Left ventricle myocardium inferior (tissue), 1 donor: ENCODE measurements at regions not wholly inside any gene's neighbourhood (a gene's known extent, or its start where the extent isn't known, plus 50 kb on each side); places are given as distances from the start of the nearest gene placed in this dataset.

ENCODE experiments used
- DNase-seq: peaks from one replicate; pipeline ENCODE4 v3.0.0-alpha.2; 2020
- H3K27ac ChIP-seq: fragments of 200-600 bp; replicated peaks from 2 replicates; pipeline ENCODE4 v1.8.0; 2021
- H3K27me3 ChIP-seq: fragments of 200-600 bp; 2 replicates; pipeline ENCODE4 v1.8.0; 2021; ENCODE audit warnings: low read depth
- H3K36me3 ChIP-seq: fragments of 200-600 bp; 2 replicates; pipeline ENCODE4 v1.8.0; 2021
- H3K4me1 ChIP-seq: fragments of 200-600 bp; 2 replicates; pipeline ENCODE4 v1.8.0; 2021
- H3K4me3 ChIP-seq: fragments of 200-600 bp; 2 replicates; pipeline ENCODE4 v1.8.0; 2021; ENCODE audit warnings: mild to moderate bottlenecking, moderate library complexity
- H3K9me3 ChIP-seq: fragments of 200-600 bp; replicated peaks from 2 replicates; pipeline ENCODE4 v1.8.0; 2021
- CTCF ChIP-seq: fragments of 200-600 bp; IDR thresholded peaks from 2 replicates; pipeline ENCODE4 v1.8.0; 2021; ENCODE audit warnings: antibody characterized with exemption, mild to moderate bottlenecking, borderline replicate concordance
- intact Hi-C: fragments of 100-400 bp; cut with micrococcal nuclease; formaldehyde crosslinking; loops from one replicate; pipeline ENCODE4 v1.11.0; 2022
- donor health status: DM: no; HTN: yes; CAD: no; lungs with severe emphysema.

DNA sequence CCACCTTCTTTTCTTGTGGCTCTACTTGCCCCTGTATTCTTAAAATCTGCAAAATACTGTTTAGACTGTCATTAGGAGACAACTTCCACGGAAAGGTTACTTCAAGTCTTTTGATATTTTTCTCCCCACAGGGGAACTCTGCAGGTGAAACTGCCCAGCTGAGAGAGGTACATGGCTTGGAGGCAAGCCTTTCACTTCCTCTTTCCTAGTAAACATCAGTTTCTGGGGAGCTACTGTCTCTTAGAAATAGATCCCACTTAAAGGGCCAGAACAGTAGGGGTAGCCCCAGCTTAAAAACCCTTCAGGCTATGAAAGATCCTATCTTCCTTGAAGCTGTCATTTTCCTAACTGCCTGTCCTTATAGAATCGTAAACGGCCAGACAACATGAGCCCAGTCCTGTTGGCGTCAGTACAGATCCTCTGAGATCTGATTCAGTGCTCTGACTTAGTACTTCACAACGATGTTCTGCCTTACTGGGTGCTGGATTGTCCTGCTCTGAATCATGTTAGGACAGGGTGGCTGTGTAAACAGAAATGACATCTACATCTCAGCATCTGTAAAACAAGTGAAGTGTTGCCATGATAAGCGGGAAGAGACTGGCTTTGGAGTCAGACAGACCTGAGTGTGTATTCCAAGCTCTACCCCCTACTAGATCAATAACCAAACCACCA is 102.1 kb downstream of the ITIH6 start:
- H3K27ac ChIP-seq: no peak overlapping the region
- intact Hi-C loops: no loop called here

More for the DNA sequence above, 102.1 kb downstream of the ITIH6 start:
- Histone ChIP-seq H3K4me1 (no peaks in the 10 kb centered on the region), H3K36me3 (no peaks in the 10 kb centered on the region), H3K27me3 (no peaks in the 10 kb centered on the region), H3K4me3 (no peak overlapping the region), H3K9me3 (no peaks in the 10 kb centered on the region)
- no peak for TF ChIP-seq CTCF
- no peak for DNase-seq
